ENCODE measurements at regions not wholly inside any gene's neighbourhood (a gene's known extent, or its start where the extent isn't known, plus 50 kb on each side); places are given as distances from the start of the nearest gene placed in this dataset.
"Not testable (repeated sequence)": the region's sequence is repeated elsewhere in the genome, so short reads cannot be mapped to it uniquely, and the experiment has no call there.

DNA sequence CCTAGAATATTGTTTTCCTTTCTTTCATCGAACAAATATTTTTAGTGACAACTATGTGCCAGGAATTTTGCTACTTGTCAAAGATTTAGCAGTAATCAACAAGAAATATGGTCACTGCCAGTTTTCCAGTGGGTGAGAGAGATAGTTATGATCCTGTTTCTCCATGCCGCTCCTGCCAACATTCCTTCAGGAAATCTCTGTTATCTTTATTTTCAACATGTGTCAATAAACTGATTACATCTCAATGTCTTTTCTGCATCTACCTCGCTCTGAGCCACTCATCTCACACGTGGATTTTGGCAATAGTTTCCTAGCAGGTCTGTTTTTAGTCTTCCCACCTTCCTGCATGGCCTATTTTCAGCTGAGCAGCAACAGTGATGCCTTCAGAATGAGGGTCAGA is 650.0 kb upstream of the STXBP6 start:
- no peak for DNase-seq

DNA sequence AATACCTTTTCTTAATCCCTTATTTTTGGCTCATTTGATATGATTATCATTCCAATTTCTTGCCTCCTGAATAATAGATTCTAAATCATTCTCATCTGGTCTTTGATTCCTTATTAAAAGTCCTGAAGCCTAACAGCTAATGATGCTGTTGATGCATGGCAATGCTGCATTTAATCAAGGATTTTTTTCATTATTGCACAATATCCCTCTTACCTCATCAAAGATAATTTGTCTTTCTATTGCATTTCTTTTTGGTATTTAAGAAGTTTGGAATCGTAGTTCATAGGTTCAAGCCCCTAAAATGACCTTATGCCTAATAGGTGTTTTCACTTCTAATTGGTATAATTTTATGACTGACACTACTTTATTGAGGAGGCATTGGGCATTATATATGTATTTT is 648.2 kb upstream of the STXBP6 start:
- DNase-seq = no peak

DNA sequence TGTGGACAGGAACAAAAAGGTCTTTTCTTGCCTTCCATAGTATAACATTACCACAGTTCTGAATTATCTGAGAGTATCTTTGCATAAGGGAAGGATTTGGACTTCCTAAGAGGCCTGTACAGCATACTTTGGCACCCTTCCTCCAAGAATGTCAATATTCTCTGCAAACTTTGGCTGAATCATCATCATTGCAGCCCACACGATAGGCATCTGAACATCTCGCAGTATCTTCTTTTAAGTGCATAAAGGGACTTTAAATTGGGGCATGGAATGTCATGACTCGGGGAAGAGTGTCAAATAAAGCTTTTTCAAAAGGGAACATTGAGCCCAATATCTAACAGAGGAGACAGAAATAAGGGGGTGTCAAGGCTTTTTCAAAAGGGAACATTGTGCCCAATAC is 646.2 kb upstream of the STXBP6 start:
- no peak for DNase-seq

DNA sequence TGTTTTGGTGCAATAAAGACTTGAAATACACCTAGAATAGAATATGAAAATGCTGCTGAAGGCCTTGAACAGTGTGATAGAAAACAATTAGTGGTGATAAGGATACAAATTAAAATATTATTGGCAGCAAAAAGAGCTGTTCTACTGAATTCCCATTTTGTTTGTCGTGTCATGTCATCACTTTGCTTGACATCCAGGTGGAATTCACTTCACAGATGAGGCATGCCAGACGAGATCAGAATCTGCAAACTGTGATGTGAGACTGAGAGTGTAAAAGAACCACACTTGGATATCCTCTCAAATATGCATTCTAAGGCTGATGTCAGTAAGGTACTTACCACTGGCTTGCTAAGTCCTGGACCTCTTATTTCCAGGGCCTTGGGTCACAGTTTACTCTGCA is 635.1 kb upstream of the STXBP6 start:
- DNase-seq = no peak

DNA sequence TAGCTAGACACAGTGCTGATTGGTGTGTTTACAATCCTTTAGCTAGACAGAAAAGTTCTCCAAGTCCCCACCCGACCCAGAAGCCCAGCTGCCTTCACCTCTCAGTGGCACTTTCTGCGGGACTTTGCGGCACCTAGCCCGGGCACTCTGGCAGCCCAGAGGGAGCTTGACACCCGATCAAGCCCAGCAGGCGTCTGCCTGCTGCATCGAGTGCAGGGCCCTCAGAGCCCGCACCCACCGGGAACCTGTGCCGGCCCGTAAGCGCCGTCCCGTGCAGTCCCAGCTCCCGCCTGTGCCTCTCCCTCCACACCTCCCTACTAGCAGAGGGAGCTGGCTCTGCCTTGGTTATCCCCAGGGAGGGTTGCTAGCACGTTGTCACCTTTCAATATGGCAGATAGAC is 631.0 kb upstream of the STXBP6 start:
- no peak for DNase-seq

DNA sequence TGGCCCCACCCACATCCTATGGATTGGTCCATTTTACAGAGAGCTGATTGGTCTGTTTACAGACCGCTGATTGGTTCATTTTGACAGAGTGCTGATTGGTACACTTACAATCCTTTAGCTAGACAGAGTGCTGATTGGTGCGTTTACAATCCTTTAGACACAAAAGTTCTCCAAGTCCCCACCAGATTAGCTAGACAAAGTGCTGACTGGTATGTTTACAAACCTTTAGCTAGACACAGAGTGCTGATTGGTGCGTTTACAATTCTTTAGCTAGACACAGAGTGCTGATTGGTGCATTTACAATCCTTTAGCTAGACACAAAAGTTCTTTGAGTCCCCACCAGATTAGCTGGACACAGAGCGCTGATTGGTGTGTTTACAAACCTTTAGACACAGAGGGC is 630.6 kb upstream of the STXBP6 start:
- not testable (repeated sequence) for DNase-seq

DNA sequence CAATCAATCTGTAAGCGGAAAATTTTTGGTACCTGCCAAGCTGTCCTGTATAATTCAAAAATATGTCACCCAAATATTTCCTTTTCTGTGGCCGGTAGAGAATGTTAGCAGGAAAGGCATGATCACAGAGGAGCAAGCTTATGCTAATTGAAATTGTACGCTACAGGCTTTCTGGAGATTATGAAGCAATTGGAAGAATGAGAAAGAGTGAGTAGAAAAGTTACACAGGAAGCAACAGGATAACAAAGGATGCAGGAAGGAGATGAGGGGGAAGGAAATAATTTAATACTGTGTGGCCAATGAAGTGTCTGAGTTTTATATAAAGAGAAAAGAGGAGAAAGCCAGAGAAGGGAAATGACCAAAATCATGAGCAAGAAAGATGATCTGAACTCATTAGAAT is 627.2 kb upstream of the STXBP6 start:
- DNase-seq = no peak

DNA sequence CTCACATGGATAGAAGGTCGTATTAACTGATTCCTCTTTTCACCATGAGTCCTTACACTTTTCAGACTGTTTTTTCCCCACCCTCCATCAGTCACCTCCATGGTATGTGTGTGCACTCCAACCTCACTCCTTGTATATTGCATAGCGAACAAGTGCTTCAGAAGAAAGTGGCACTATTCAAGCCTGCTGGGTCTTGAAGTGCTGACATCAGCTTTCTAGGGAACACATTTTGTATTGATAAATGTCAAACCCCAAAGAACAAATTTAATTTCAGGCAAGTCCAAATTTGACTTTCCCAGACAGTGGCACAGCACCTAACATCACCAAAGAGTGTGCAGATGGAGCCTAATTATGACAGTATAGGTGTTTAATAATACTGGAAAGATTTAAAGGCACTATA is 617.4 kb upstream of the STXBP6 start:
- no peak for DNase-seq

DNA sequence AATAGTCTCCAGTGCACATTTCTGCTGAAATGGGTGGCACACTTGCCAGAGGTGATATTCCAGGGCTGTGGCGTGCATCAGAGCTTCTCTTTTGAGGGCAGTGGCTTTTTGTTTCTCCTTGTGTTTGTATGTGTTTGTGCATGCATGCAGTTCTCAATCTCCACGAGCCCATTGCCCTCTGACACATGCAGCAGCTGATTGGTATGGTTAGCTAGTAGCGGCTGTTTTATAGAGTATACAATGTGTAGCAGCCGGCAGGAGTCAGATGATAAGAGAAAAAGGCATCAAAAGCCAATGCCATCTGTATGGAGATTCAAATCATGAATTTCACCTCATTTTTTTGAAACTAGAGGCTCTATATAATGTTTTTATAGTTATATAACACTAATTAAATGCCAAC is 616.9 kb upstream of the STXBP6 start:
- no peak for DNase-seq

DNA sequence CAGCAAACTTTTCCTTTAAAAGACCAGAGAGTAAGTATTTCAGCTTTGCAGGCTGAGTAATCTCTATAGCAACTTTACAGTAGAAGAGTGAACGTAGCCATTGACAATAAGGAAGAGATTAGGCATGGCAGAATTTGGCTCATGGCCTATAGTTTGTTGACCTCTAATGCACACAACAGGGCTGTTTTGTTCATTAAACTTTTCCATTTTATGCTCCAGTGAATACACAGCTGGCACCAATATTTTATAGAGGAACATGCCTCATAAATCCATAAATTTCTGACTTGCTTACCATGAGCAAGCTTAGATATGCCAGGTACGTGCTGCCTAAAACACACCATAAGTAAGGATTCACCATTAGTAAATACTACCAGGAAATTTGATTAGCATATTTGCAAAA is 609.0 kb upstream of the STXBP6 start:
- no peak for DNase-seq

DNA sequence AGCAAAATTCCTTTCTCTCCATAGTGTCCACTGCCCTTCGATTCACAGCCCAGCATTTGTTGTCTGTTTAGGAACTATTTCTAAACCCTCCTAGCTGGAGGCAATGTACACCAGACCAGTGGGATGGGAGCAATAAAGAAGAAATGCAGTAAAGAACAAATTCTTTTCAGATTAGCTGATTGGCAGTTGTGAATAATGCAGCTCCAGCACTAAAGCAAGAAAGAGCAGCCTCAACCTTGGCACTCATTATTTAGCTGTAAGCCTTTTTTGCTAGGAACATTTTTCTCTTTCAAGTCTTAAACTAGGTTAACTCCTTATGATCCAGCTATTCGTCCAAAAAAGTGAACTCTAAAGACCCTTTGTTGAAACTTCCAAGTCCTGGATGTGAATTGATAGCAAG is 580.5 kb upstream of the STXBP6 start:
- DNase-seq = no peak

DNA sequence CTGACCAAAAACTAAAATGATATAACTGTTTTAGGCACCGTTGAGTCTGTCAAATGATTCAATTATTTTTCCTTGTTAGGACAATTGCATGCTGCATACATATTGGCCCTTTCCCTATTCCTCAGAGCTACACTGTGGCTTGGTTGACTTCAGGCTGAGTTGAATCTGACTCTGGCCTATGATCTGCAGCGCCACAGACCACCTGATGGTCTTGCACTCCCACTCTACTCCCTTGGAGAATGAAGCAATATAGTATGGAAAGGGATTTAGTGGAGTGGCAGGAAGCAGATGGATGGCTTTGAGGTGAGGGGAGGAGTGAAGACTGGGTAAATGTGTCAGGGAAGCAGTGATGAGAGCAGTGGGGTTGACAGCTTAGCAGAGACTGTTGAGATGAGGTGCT is 579.0 kb upstream of the STXBP6 start:
- DNase-seq = no peak

DNA sequence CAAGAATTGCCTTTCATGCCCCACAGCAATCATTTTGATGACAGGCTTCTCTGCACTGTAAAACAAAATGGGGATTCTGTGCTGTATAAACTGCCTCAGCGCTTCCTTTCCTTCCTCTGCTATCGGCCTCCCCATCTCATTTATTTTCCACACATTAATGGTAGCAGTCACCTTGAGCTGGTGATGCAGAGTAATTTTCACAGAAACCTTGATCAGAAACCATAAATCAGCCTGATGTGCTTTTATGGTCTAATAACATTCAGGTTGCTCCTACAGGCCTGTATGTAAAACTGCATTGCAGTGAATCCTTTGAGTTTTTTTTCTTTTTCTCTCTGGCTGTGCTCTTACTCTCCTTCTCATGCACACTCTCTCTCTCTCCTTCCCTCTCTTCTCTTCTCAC is 578.4 kb upstream of the STXBP6 start:
- no peak for DNase-seq

DNA sequence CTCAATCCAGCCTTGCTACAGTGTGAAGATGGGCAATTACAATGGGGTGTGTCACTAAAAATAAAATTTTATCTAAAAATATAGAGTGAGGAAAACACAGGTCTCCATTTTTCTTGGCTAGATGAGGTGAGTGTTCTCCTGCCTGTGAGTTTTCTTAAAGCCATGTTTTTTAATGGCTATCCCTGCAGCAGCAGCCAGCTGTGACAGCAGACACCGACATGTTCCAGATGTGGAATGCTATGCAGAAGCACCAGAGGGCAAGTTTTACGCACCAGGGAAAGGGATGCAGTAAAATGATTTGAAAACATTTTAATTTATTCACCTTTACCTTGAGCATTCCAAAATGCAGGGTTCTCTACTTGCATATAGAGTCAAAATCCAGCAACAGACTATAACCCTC is 577.0 kb upstream of the STXBP6 start:
- DNase-seq = no peak

DNA sequence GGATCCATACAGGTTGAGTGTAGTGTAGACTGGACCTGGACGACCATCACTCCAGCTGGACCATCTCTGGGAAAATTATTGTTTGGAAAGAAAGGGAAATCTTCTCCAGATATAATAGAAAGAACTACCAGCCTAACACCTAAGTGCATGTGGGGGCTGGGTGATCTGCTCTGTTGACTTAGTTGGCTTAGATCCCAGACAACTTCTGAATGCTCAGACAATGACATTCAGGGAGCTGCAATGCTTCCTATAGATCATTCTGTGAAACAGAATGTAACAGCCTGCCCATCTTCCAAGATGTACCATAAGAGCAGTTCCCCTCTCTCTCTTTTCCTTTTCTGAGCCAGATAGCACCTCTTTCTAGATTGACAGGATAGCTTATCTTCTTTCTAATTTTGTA is 572.8 kb upstream of the STXBP6 start:
- DNase-seq = no peak

DNA sequence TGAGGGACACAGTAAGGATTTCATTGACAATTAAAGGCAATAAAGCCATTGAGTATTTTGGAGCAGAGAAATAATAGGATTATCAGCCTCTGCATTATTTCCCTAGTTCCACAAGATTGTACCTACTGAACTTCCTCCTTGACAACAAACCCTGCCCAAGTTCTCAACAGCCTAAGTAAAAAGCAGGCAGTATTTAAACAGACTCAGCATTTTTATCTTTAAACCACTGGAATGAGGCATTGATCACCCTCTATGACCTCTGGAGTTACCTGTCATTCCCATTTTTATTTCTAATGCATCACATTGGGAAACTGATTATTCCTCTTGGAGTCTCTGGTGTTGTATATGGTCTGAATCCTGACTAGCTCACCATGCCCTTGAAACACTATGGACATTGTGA is 570.6 kb upstream of the STXBP6 start:
- DNase-seq = no peak

DNA sequence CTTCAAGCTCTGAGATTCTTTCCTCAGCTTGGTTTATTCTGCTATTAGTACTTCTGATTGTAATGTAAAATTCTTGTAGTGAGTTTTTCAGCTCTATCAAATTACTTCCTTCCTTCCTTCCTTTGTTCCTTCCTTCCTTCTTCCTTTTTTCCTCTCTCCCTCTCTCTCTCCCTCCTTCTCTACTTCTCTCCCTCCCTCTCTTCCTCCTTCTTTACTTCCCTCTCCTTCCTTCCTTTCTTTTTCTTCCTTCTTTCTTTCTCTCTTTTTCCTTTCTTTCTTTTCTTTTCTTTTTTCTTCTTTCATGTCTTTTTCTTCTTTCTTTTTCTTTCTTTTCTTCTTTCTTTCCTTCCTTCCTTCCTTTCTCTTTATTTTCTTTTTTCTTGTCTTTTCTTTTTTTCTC is 565.2 kb upstream of the STXBP6 start:
- no peak for DNase-seq

DNA sequence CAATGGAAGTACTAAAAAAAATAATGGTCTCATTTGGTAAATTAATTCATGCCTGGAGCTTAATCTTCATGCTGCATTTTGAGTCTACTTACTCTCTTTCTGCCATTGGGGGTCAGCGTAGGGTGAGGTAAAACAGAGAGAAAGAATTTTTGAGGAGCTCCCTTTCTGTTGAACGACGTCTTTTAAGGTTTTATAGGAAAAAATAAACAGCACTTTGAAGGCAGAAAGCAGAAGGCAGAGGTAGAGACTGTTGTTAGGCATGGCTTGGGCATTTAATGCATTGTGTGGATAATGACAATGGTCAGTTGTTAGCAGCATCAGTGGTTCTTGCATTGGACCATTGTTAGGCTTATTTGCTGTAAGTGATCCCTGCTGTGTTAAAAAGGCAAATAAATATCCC is 557.2 kb upstream of the STXBP6 start:
- no peak for DNase-seq

DNA sequence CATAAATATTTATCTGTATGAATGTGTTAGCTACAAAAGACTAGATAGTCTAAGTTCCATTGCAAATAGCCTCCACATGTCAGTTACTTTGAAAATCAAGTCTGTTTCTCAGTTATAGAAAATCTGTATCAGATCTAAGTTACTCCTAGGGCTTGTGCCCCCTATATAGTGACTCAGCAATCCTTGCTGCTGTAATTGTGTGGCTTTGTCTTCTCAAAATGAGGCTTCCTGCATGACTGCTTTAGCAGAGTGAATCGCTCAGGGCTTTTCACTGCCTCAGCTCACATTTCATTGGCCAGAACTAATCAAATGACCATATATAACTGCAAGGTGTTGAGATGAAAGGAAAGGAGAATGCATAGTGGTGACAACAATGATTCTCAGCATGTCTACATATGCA is 552.2 kb upstream of the STXBP6 start:
- DNase-seq = no peak

DNA sequence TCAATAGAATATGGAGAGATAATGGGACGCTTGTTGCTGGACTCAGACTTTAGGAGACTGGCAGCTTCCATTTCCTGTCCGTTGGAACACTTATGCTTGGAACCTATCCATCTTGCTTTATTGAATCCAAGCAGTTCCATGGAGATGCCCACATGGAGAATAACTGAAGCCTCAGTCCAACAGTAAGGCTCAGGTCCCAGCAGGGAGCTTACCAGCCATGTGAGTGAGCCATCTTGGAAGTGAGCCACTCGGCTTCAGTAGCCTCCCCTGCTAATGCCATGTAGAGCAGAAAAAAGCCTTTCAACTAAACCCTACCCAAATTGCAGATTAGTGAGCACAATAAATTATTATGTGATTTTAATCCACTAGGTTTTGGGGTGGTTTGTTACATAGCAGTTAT is 538.8 kb upstream of the STXBP6 start:
- DNase-seq = no peak

DNA sequence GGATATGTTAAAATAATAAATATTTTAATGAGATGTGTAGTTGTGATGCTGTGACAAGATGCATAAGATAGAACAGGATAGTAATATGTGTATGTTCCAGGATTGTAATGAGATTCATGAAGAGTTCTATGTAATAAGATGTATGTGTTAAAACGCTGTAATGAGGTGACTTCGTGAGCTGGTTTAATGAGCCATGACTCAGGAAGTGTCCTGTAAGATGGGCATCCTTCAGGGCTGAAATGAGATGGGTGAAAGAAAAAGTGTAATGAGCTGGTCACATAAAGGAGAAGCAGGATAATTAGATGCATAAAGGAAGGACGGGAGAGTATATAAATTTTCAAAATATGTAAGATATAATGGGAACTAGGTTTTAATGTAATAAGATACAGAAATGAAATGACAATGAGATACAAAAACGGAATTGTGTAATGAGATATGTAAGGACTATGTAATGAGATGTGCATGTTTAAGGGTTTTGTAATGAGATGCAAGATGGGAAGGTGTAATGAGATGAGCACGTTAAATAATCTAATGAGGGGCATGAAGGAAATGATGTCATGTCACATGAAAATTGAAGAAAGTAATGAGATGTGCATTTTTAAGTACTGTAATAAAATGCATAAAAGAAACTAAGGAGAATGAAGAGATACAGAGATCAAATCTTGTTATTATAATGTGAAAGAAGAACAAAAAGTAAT is 524.8 kb upstream of the STXBP6 start:
- DNase-seq = no peak

DNA sequence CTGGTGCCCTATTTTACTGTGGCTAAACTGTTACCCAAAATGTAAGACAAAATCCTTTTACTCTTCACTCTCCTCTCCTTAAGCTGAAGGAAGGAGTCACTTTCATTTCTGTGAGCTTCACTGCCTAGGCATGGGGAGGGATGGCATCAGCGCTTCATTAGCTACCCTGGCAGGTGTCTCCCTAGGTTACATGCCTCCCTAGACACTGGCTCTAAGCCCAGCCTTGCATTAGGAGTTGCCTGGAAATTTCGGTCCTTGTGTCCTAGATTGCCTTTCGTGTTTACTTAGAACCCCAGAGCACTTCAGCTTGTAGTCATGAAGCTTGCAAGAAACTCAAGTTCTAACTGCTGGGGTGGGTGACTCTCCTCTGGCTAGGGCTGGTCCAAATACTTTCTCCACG is 520.5 kb upstream of the STXBP6 start:
- no peak for DNase-seq

DNA sequence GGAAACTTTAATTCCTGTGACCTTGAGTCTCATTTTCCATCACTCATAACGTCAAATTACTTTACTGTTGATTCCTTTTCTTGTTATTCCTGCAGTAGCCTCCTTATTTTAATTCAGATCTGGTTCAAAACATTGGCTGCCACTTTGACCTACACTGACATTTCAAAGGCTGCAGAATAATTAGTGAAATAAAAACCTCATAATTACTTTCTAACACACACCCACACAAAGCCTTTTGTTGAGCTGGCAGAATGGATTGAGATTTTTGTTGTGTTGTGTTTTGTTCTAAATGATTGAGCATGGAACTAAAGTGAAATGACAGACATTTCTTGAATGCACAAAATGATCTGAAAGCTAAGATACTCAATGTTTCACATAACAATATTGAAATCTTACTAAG is 507.5 kb upstream of the STXBP6 start:
- DNase-seq = no peak

DNA sequence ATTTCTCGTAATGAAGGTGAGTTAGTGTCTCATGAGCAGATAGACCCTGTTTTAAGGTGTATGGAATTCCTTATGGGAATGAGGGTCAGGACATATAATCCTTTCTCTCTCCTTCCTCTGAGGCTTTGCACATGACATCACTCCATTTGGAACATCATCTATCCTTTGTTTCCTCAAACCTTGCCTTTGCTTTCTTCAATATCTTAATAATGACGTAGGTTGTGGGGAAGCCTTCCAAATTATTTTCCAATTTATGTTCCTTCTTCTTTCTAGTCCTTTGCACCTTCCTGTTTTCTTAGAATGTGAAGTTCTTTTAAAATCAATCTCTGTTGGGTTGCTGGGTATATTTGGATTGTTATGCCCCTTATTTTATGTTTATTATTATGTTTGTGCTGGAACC is 502.9 kb upstream of the STXBP6 start:
- DNase-seq = no peak

DNA sequence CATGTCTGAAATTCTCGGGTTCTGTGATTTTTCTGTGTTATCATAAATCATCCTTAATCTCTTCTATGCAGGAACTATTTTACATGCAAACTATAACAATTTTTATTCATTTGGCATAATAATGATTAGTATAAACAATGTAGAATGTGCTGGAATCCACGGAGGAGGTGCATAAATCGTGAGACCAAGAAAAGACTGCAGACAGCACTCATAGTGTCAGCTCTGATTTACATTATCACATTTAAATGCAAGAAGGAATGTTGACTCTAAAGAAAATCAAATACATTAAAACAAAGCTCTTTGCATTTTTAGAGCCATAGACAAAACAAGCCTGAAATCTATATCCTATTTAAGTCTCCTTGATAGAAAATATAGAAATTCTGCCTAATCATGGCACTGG is 501.7 kb upstream of the STXBP6 start:
- DNase-seq = no peak

DNA sequence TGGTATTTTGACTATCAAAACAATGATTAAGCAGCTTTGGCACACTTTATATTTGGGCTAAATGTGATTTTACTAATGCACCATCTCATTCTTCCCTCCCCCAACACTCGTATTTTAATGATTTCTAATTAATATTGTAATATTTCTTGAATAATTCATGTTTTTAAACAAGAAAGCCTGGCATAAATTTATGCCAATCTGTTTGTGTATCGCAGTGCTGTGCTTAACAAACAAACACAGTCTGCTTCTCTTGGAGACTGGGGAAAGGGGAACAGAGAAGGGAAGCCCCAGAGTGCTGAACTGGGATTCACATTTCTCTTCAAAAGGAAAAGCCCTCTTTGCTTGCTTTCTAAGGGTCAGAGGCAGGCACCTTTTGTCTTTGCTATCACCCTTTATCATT is 496.9 kb upstream of the STXBP6 start:
- DNase-seq = no peak

Data from activated CD4-positive, alpha-beta T cell treated with anti-CD3 and anti-CD28 coated beads, Interleukin-2, amount 50 U/mL, for 4 hours (primary cell).